PC-9 (cell line): ENCODE measurements at regions not wholly inside any gene's neighbourhood (a gene's known extent, or its start where the extent isn't known, plus 50 kb on each side); places are given as distances from the start of the nearest gene placed in this dataset.

Experiments
- EZH2 ChIP-seq: fragments of 200-600 bp; sonication (generic); IDR thresholded peaks from 2 replicates; pipeline ENCODE4 v1.8.0; 2017; ENCODE audit warnings: antibody characterized with exemption, low read depth
- TF ChIP-seq, protein P1 (sequence below): fragments of 200-600 bp; sonication (generic); conservative IDR thresholded peaks from 2 replicates; pipeline ENCODE4 v1.6.1; 2017; ENCODE audit warnings: mixed run types, antibody characterized with exemption, mild to moderate bottlenecking, moderate library complexity

DNA sequence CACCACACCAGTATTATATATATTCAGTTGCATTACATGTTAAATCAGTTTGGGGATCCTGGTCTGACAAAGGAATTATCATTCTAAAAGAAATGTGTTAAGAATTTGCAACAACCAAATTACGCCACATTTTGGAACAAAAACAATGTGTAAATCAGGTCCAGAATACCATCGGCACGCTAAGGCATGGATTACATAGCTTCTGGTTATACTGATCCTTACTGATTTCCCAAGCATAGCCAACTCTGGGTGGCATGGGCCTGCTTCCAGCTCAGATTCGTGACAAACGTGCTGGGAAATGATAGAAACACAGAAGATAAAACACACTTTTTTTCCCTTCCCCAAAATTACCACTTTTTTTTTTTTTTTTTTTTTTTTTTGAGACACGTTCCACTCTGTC, 660.0 kb downstream of the SORCS1 start:
- TF ChIP-seq, protein P1, sequence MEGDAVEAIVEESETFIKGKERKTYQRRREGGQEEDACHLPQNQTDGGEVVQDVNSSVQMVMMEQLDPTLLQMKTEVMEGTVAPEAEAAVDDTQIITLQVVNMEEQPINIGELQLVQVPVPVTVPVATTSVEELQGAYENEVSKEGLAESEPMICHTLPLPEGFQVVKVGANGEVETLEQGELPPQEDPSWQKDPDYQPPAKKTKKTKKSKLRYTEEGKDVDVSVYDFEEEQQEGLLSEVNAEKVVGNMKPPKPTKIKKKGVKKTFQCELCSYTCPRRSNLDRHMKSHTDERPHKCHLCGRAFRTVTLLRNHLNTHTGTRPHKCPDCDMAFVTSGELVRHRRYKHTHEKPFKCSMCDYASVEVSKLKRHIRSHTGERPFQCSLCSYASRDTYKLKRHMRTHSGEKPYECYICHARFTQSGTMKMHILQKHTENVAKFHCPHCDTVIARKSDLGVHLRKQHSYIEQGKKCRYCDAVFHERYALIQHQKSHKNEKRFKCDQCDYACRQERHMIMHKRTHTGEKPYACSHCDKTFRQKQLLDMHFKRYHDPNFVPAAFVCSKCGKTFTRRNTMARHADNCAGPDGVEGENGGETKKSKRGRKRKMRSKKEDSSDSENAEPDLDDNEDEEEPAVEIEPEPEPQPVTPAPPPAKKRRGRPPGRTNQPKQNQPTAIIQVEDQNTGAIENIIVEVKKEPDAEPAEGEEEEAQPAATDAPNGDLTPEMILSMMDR: no peak
- TF ChIP-seq EZH2: no peak
